SH-SY5Y (cell line): ENCODE measurements at regions not wholly inside any gene's neighbourhood (a gene's known extent, or its start where the extent isn't known, plus 50 kb on each side); places are given as distances from the start of the nearest gene placed in this dataset.

Experiments used
- GATA2 ChIP-seq: IDR thresholded peaks from 2 replicates; pipeline ENCODE4 v1.6.1; 2011; ENCODE audit warnings: mild to moderate bottlenecking, low read depth, low read length
- GATA3 ChIP-seq: IDR thresholded peaks from 2 replicates; pipeline ENCODE4 v1.6.1; 2011; ENCODE audit warnings: low read depth, mild to moderate bottlenecking, low read length, moderate library complexity

DNA sequence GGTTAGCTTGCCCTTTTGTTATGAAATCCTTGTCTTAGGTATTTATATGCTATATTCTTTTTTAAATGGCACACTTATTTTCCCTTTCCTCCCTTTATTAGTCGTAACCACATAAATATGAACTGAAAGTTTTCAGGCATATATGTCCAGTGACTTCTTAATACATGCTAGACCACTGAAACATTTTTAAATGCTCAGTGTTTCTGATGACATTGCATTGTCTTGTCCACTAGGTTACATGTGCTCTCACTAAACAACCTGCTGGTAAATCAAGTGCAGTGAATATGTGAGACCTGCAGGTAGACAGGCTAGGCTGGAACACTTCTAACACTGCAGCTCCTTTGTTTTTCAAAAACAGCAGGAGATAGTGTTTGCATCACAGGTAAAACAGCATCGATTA, 332.6 kb upstream of the DACH1 start:
- TF ChIP-seq GATA3 (no peak), GATA2 (no peak)
